ENCODE measurements at regions not wholly inside any gene's neighbourhood (a gene's known extent, or its start where the extent isn't known, plus 50 kb on each side); places are given as distances from the start of the nearest gene placed in this dataset.

DNA sequence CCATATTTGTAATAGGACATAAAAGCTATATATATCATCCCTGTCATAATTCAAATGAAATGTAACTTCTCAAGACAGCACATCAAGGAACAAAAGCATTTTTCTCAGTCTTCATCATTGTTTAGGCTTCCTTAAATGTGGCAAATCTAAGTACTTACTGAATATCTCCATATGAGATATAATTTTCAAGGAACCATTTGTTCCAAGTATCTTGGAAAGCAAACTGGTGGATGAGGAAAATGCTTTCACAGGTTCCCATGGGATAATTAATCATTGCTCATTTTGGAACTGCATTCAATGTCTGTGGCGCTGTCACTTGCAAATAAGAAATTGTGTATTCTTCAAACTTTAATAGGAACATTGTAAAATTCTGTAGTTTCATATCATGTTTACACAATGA lies 52.6 kb upstream of the ZNF385D start (continued):
- TF ChIP-seq SRF (IDR thresholded peaks at IDR 0.05; ENCODE audit: low read depth, low read length): no peak
- no peak for TF ChIP-seq MAFK (IDR thresholded peaks at IDR 0.05; ENCODE audit: low read depth, low read length)
- TF ChIP-seq RBBP5 (IDR thresholded peaks at IDR 0.05; ENCODE audit: borderline replicate concordance, low read depth, low read length): no peak

Data from H1 (cell line).